ENCODE measurements at regions not wholly inside any gene's neighbourhood (a gene's known extent, or its start where the extent isn't known, plus 50 kb on each side); places are given as distances from the start of the nearest gene placed in this dataset.
"Not testable (repeated sequence)": the region's sequence is repeated elsewhere in the genome, so short reads cannot be mapped to it uniquely, and the experiment has no call there.

GRCh38 chr1:55800503-55800902, 585.3 kb upstream of the USP24 start:
- intact Hi-C loops (cut with micrococcal nuclease), result no loop called here
- Mint-ChIP-seq H3K27me3 (ENCODE audit: low read depth) (no peaks in the 10 kb centered on the region), H3K36me3 (ENCODE audit: low read depth) (no peaks in the 10 kb centered on the region), H3K27ac (no peak overlapping the region), H3K4me3 (ENCODE audit: low read depth) (no peak overlapping the region), H3K9me3 (no peaks in the 10 kb centered on the region), H3K4me1 (ENCODE audit: low read depth) (no peaks in the 10 kb centered on the region)
- no peak for DNase-seq (ENCODE audit: low spot score)

DNA sequence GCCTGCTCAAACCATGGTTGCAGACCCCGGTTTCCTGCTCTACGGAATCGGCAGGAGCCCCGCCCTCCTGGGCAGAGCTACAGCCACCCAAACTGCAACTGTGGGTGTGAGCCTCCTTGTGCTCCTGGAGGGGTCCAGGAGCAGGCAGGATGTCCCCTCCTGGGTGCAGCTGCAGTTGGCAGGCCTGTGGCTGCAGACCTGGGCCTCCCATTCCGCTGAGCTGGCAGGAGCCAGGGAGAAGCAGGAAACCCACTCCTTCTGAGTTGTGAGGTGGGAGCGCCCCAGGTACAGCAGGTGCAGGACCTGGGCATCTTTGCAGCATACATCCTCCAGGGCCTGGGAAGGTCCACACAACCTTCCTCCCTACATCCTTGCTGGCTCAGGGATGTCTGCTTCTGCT, 578.7 kb upstream of the USP24 start:
- no peak overlapping the region for H3K4me3 Mint-ChIP-seq (ENCODE audit: low read depth)
- no peak for DNase-seq (ENCODE audit: low spot score)

DNA sequence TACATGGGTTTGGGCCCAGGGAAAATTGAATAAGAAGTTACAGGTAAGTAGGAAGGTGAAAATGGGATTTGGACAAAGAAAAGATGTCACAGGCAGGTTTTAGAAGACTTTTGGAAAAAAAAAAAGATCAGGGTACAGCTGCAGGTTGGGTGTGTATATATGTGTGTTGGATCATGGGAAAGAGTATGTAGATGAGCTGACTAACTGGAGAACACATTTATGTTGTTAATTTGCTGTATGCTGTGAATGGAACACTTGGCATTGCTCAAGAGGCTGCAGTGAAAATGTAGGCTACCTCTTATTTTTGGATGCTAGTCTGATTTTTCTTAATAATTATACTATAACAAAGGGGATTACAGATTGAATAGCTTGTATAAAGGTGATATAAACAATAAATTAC, 577.7 kb upstream of the USP24 start:
- intact Hi-C loops (cut with micrococcal nuclease), result no loop called here
- no peaks in the 10 kb centered on the region for H3K4me1 Mint-ChIP-seq (ENCODE audit: low read depth)

More for the DNA sequence above, 578.7 kb upstream of the USP24 start:
- Mint-ChIP-seq H3K36me3 (ENCODE audit: low read depth) (no peaks in the 10 kb centered on the region), H3K9me3 (peaks cover 5% of the 10 kb centered on the region), H3K4me1 (ENCODE audit: low read depth) (no peaks in the 10 kb centered on the region), H3K27me3 (ENCODE audit: low read depth) (no peaks in the 10 kb centered on the region), H3K27ac (no peak overlapping the region)
- intact Hi-C loops (cut with micrococcal nuclease), result no loop called here

DNA sequence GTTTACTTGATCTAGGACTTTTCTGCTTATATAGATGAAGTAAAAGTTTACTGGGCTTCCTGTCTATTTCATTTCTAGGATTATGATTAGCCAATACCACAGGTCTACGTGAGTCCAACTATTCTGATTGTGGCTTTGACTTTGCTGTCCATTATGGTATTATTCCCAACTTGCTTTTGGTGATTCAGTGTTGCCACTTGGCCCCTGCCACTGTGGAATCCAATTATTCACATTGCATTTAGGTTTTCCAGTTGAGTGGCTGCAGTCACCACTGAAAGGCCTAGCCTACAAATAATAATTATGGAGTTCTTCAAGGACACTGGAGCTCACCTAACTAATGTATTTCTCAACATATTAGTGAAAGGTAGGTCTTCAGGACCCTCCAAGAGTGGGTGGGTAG, 574.3 kb upstream of the USP24 start:
- Mint-ChIP-seq H3K27ac (no peak overlapping the region), H3K4me1 (ENCODE audit: low read depth) (no peaks in the 10 kb centered on the region), H3K27me3 (ENCODE audit: low read depth) (no peaks in the 10 kb centered on the region), H3K36me3 (ENCODE audit: low read depth) (no peaks in the 10 kb centered on the region), H3K9me3 (peaks cover 5% of the 10 kb centered on the region), H3K4me3 (ENCODE audit: low read depth) (no peak overlapping the region)
- intact Hi-C loops (cut with micrococcal nuclease), result no loop called here
- DNase-seq (ENCODE audit: low spot score), result no peak

More for the DNA sequence above, 577.7 kb upstream of the USP24 start:
- Mint-ChIP-seq H3K36me3 (ENCODE audit: low read depth) (no peaks in the 10 kb centered on the region), H3K9me3 (peaks cover 5% of the 10 kb centered on the region), H3K27ac (no peak overlapping the region), H3K4me3 (ENCODE audit: low read depth) (no peak overlapping the region), H3K27me3 (ENCODE audit: low read depth) (no peaks in the 10 kb centered on the region)
- no peak for DNase-seq (ENCODE audit: low spot score)

DNA sequence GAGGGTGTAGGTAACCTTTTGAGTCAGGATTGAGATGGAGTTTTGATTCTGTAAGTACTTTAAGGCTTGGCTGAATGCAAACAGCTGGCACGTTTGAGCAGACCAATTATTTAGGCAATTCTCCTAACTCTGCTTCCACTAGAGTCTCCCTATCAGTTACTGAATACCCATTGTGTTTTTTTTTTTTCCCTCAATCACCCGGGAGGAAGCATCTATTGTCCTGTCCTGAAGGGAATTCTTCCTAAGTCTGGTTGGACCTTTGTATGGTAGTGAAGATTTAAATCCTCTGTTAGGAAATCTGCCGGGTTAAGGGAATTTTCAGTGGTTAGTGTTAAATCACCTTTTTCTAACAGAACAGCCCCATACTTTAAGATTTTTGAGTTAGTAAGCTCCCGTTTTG, 571.2 kb upstream of the USP24 start:
- Mint-ChIP-seq H3K9me3 (peaks cover 3% of the 10 kb centered on the region), H3K27me3 (ENCODE audit: low read depth) (no peaks in the 10 kb centered on the region), H3K4me1 (ENCODE audit: low read depth) (no peaks in the 10 kb centered on the region), H3K4me3 (ENCODE audit: low read depth) (no peak overlapping the region), H3K36me3 (ENCODE audit: low read depth) (no peaks in the 10 kb centered on the region), H3K27ac (no peak overlapping the region)
- intact Hi-C loops (cut with micrococcal nuclease), result no loop called here
- no peak for DNase-seq (ENCODE audit: low spot score)

DNA sequence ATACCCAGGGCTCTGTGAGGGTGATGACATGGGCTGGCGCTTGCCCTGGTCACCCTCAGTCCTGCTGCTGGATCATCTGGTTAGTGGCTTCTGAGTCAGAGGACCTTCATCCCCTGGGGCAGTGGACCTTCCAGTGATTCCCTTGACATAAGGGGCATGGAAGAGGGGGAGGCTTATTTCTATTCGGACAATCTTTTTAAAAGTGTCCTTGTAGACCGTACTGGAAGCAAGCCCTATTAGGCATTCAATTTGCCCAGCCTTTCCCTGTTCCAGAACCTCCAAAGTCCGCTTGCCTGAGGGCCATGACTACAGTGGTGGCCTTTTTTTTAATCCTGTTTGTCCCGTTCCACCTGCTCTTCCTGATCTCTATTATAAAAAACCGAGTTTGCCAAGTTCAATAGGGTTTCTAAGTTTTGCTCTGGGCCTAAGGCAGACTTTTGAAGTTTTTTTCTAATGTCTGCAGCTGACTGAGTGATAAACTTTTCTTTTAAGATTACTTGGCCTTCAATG, 569.8 kb upstream of the USP24 start:
- DNase-seq (ENCODE audit: low spot score); H3K27me3 Mint-ChIP-seq (ENCODE audit: low read depth); H3K36me3 Mint-ChIP-seq (ENCODE audit: low read depth); H3K27ac Mint-ChIP-seq; intact Hi-C loops (cut with micrococcal nuclease); H3K9me3 Mint-ChIP-seq; H3K4me1 Mint-ChIP-seq (ENCODE audit: low read depth); H3K4me3 Mint-ChIP-seq (ENCODE audit: low read depth): not testable (repeated sequence)

- intact Hi-C loops (cut with micrococcal nuclease), result no loop called here
- Mint-ChIP-seq H3K27ac (no peak overlapping the region), H3K4me1 (ENCODE audit: low read depth) (no peaks in the 10 kb centered on the region), H3K9me3 (peaks cover 3% of the 10 kb centered on the region), H3K36me3 (ENCODE audit: low read depth) (no peaks in the 10 kb centered on the region), H3K4me3 (ENCODE audit: low read depth) (no peak overlapping the region), H3K27me3 (ENCODE audit: low read depth) (no peaks in the 10 kb centered on the region)
- DNase-seq (ENCODE audit: low spot score), result no peak
Observed at GRCh38 chr1:55781944-55782482, 566.8 kb upstream of the USP24 start.

DNA sequence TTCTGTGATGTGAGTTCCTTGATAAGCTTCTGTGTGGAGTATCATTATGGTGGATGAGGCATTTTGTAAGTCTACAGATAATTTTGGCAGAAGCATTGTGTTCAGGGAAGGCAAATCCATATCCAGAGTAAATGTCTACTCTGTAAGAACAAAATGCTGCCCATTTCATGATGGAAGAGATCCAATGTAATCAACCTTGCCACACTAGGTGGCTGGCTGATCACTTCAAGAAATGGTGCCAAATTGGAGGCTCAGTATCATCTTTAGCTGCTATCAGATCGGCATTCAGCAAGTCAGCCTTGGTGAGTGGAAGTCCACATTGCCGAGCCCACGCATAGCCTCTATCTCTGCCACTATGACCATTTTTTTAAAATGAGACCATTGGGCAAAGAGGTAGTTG, 565.8 kb upstream of the USP24 start:
- Mint-ChIP-seq H3K9me3 (peaks cover 3% of the 10 kb centered on the region), H3K4me1 (ENCODE audit: low read depth) (no peaks in the 10 kb centered on the region), H3K4me3 (ENCODE audit: low read depth) (no peak overlapping the region), H3K27me3 (ENCODE audit: low read depth) (no peaks in the 10 kb centered on the region), H3K27ac (no peak overlapping the region), H3K36me3 (ENCODE audit: low read depth) (no peaks in the 10 kb centered on the region)
- DNase-seq (ENCODE audit: low spot score), result no peak
- intact Hi-C loops (cut with micrococcal nuclease), result no loop called here

- no peaks in the 10 kb centered on the region for H3K9me3 Mint-ChIP-seq
- intact Hi-C loops (cut with micrococcal nuclease), result no loop called here
- no peaks in the 10 kb centered on the region for H3K36me3 Mint-ChIP-seq (ENCODE audit: low read depth)
- no peaks in the 10 kb centered on the region for H3K27me3 Mint-ChIP-seq (ENCODE audit: low read depth)
- H3K4me3 Mint-ChIP-seq (ENCODE audit: low read depth), result no peak overlapping the region
- no peak for DNase-seq (ENCODE audit: low spot score)
- H3K27ac Mint-ChIP-seq, result no peak overlapping the region
- no peaks in the 10 kb centered on the region for H3K4me1 Mint-ChIP-seq (ENCODE audit: low read depth)
Observed at GRCh38 chr1:55777545-55777944, 562.4 kb upstream of the USP24 start.

GRCh38 chr1:55775007-55775406, 559.8 kb upstream of the USP24 start:
- Mint-ChIP-seq H3K27ac (no peak overlapping the region), H3K9me3 (no peaks in the 10 kb centered on the region), H3K27me3 (ENCODE audit: low read depth) (no peaks in the 10 kb centered on the region), H3K4me1 (ENCODE audit: low read depth) (no peaks in the 10 kb centered on the region), H3K4me3 (ENCODE audit: low read depth) (no peak overlapping the region), H3K36me3 (ENCODE audit: low read depth) (no peaks in the 10 kb centered on the region)
- no peak for DNase-seq (ENCODE audit: low spot score)
- intact Hi-C loops (cut with micrococcal nuclease), result no loop called here

- H3K9me3 Mint-ChIP-seq, result no peaks in the 10 kb centered on the region
- no peak for DNase-seq (ENCODE audit: low spot score)
- no peak overlapping the region for H3K4me3 Mint-ChIP-seq (ENCODE audit: low read depth)
- no peak overlapping the region for H3K27ac Mint-ChIP-seq
- no peaks in the 10 kb centered on the region for H3K36me3 Mint-ChIP-seq (ENCODE audit: low read depth)
- no peaks in the 10 kb centered on the region for H3K27me3 Mint-ChIP-seq (ENCODE audit: low read depth)
- H3K4me1 Mint-ChIP-seq (ENCODE audit: low read depth), result no peaks in the 10 kb centered on the region
- intact Hi-C loops (cut with micrococcal nuclease), result no loop called here
Observed at GRCh38 chr1:55774446-55774845, 559.3 kb upstream of the USP24 start.

DNA sequence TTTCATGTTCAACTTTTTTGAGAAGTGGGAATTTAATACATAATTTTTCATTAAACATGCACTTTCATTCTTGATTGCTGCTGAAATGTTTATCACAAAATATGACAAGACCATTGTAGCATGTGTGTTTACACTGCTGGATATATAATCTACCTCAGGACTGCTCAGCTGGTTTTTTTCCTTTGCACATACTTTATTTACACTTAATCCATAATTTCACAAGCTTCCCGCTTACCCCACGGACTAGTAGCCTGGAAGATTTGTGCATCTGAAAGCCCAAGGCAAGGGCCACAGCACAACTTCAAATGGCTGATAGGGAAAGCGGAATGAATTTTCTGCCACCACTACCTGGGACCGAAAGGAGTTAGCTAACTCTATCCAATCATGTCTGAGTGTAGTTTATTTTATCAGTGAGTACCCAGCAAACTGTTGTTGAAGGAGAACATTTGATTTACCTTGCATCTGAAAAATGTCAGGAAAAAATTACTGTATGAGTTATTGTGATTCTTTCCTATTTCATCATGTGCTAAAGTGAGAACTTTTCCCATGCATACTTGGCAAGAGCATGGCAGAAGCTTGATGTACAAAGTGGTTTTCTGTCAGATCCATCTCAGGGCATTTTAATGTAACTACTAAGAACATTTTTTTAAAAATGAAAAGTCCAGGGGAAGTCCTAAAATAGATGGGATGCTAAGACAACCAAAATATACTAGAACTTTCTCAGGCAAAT, 558.2 kb upstream of the USP24 start:
- no peak for DNase-seq (ENCODE audit: low spot score)
- H3K36me3 Mint-ChIP-seq (ENCODE audit: low read depth), result no peaks in the 10 kb centered on the region
- no peak overlapping the region for H3K4me3 Mint-ChIP-seq (ENCODE audit: low read depth)
- intact Hi-C loops (cut with micrococcal nuclease), result no loop called here
- no peak overlapping the region for H3K27ac Mint-ChIP-seq
- no peaks in the 10 kb centered on the region for H3K4me1 Mint-ChIP-seq (ENCODE audit: low read depth)
- H3K9me3 Mint-ChIP-seq, result no peaks in the 10 kb centered on the region
- no peaks in the 10 kb centered on the region for H3K27me3 Mint-ChIP-seq (ENCODE audit: low read depth)

DNA sequence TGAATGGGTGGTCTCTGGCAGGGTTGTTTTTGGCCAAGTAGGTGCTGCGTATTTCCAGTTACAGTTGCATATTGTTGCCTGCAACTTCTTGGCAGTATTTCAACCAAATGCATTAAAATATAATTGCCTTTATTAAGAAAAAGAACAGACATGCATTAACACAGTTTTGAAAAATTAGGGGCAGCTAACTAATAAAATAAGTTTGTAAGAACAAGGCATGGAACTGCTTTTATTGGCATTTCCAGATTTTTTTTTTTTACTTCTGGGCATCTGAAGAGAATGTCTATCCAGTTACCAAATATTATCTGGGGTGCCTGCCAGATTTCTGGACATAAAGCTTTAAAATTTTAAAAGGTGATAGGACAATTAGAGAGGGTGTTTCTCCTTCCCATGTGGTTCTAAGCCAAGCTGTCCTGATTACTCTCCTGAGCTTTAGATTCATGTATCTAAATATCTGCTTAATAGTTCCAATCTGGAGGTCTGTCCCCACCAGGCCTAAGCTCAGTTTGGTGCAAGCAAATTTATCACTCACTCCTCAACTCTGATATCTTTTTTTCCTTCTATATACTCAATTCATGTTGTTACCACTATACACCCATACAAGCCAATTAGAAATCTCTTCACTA, 553.3 kb upstream of the USP24 start:
- Mint-ChIP-seq H3K9me3 (no peaks in the 10 kb centered on the region), H3K36me3 (ENCODE audit: low read depth) (no peaks in the 10 kb centered on the region), H3K4me1 (ENCODE audit: low read depth) (no peaks in the 10 kb centered on the region), H3K4me3 (ENCODE audit: low read depth) (no peak overlapping the region), H3K27ac (no peak overlapping the region), H3K27me3 (ENCODE audit: low read depth) (no peaks in the 10 kb centered on the region)
- intact Hi-C loops (cut with micrococcal nuclease), result no loop called here
- no peak for DNase-seq (ENCODE audit: low spot score)
